HEK293 (cell line): ENCODE measurements at regions not wholly inside any gene's neighbourhood (a gene's known extent, or its start where the extent isn't known, plus 50 kb on each side); places are given as distances from the start of the nearest gene placed in this dataset.

ENCODE experiments used
- CTCF ChIA-PET: fragments of 350-600 bp; formaldehyde crosslinking; extraction: SDS; loops from one replicate; lab custom pipeline; 2021; ENCODE audit warnings: antibody characterized with exemption; lab: Yijun Ruan, JAX
- POLR2A ChIA-PET: fragments of 300-600 bp; formaldehyde crosslinking; extraction: SDS; loops from one replicate; lab custom pipeline; 2020; ENCODE audit warnings: antibody characterized with exemption, inconsistent platforms; lab: Yijun Ruan, JAX
- H3K27ac ChIP-seq: fragments of 200-500 bp; sonication (Bioruptor generic); 2 replicates; pipeline ENCODE4 v1.5.1; 2014; ENCODE audit warnings: low read depth, low read length, control low read depth, inconsistent platforms; ENCODE audit errors: extremely low read depth
- H3K36me3 ChIP-seq, 2 experiments: fragments of 200-500 bp in 1 of 2; sonication (Bioruptor generic) in 1 of 2; 1 replicate in 1 of 2; 2 replicates in 1 of 2; pipeline ENCODE4 v1.5.1; 2014 to 2017; ENCODE audit warnings: inconsistent platforms in 2 of 2, low read length in 2 of 2; ENCODE audit not compliant: control insufficient read depth in 2 of 2, insufficient read depth in 1 of 2
- H3K4me1 ChIP-seq: fragments of 200-500 bp; sonication (Bioruptor generic); 2 replicates; pipeline ENCODE4 v1.5.1; 2014; ENCODE audit warnings: mild to moderate bottlenecking, low read length, inconsistent platforms; ENCODE audit not compliant: control insufficient read depth, insufficient read depth
- H3K4me3 ChIP-seq: 2 replicates; pipeline ENCODE4 v1.5.1; 2011; ENCODE audit warnings: low read depth, mild to moderate bottlenecking, control low read depth, low read length, moderate library complexity
- H3K9me3 ChIP-seq: fragments of 200-500 bp; sonication (Bioruptor generic); 2 replicates; pipeline ENCODE4 v1.5.1; 2014; ENCODE audit warnings: low read depth, low read length, inconsistent platforms; ENCODE audit not compliant: control insufficient read depth, insufficient read depth
- BCL11A ChIP-seq: fragments of 450-650 bp; formaldehyde crosslinking; IDR thresholded peaks from 2 replicates; pipeline ENCODE4 v1.5.1; 2016; ENCODE audit warnings: low read depth, missing biosample characterization, missing genetic modification characterization
- FEZF1 ChIP-seq: fragments of 450-650 bp; formaldehyde crosslinking; IDR thresholded peaks from 2 replicates; pipeline ENCODE4 v1.5.1; 2016; ENCODE audit warnings: missing biosample characterization, missing genetic modification characterization
- KLF17 ChIP-seq: fragments of 450-650 bp; formaldehyde crosslinking; IDR thresholded peaks from 2 replicates; pipeline ENCODE4 v1.5.1; 2016; ENCODE audit warnings: missing biosample characterization, missing genetic modification characterization
- KLF8 ChIP-seq: fragments of 450-650 bp; formaldehyde crosslinking; IDR thresholded peaks from 2 replicates; pipeline ENCODE4 v1.5.1; 2016; ENCODE audit warnings: missing biosample characterization, missing genetic modification characterization
- PRDM1 ChIP-seq: fragments of 450-650 bp; formaldehyde crosslinking; IDR thresholded peaks from 2 replicates; pipeline ENCODE4; 2016; ENCODE audit warnings: missing biosample characterization, missing genetic modification characterization
- PRDM10 ChIP-seq: fragments of 450-650 bp; formaldehyde crosslinking; IDR thresholded peaks from 2 replicates; pipeline ENCODE4 v1.5.1; 2016; ENCODE audit warnings: missing biosample characterization, missing genetic modification characterization
- PRDM6 ChIP-seq: fragments of 450-650 bp; formaldehyde crosslinking; IDR thresholded peaks from 2 replicates; pipeline ENCODE4 v1.5.1; 2017; ENCODE audit warnings: missing biosample characterization, missing genetic modification characterization
- SETDB1 ChIP-seq: IDR thresholded peaks from one replicate; pipeline ENCODE4 v1.6.1; 2017; ENCODE audit warnings: mild to moderate bottlenecking, low read length, moderate library complexity, mixed read lengths; ENCODE audit not compliant: insufficient read length
- SP3 ChIP-seq: fragments of 450-650 bp; formaldehyde crosslinking; IDR thresholded peaks from 2 replicates; pipeline ENCODE4 v1.5.1; 2016; ENCODE audit warnings: missing biosample characterization, missing genetic modification characterization
- SP7 ChIP-seq: fragments of 450-650 bp; formaldehyde crosslinking; IDR thresholded peaks from 2 replicates; pipeline ENCODE4 v1.5.1; 2016; ENCODE audit warnings: missing biosample characterization, missing genetic modification characterization
- ZBTB26 ChIP-seq: fragments of 450-650 bp; formaldehyde crosslinking; optimal IDR thresholded peaks from 2 replicates; pipeline ENCODE3; 2016; ENCODE audit warnings: missing biosample characterization, mild to moderate bottlenecking, missing genetic modification characterization
- ZFP37 ChIP-seq: fragments of 450-650 bp; formaldehyde crosslinking; IDR thresholded peaks from 2 replicates; pipeline ENCODE4 v1.5.1; 2016; ENCODE audit warnings: missing biosample characterization, missing genetic modification characterization
- ZFP69B ChIP-seq: fragments of 450-650 bp; formaldehyde crosslinking; IDR thresholded peaks from 2 replicates; pipeline ENCODE4 v1.5.1; 2016; ENCODE audit warnings: missing biosample characterization, missing genetic modification characterization
- ZNF16 ChIP-seq: fragments of 450-650 bp; formaldehyde crosslinking; IDR thresholded peaks from 2 replicates; pipeline ENCODE4 v1.5.1; 2016; ENCODE audit warnings: low read depth, missing biosample characterization, missing genetic modification characterization
- ZNF211 ChIP-seq: fragments of 450-650 bp; formaldehyde crosslinking; IDR thresholded peaks from 2 replicates; pipeline ENCODE4 v1.5.1; 2016; ENCODE audit warnings: low read depth, missing biosample characterization, missing genetic modification characterization
- ZNF24 ChIP-seq: fragments of 450-650 bp; formaldehyde crosslinking; IDR thresholded peaks from 2 replicates; pipeline ENCODE4 v1.5.1; 2016; ENCODE audit warnings: missing biosample characterization, missing genetic modification characterization
- ZNF292 ChIP-seq: fragments of 450-650 bp; formaldehyde crosslinking; IDR thresholded peaks from 2 replicates; pipeline ENCODE4 v1.5.1; 2016; ENCODE audit warnings: low read depth, missing biosample characterization, missing genetic modification characterization, borderline replicate concordance
- ZNF302 ChIP-seq: fragments of 450-650 bp; formaldehyde crosslinking; IDR thresholded peaks from 2 replicates; pipeline ENCODE4 v1.5.1; 2016; ENCODE audit warnings: missing biosample characterization, missing genetic modification characterization, low read depth
- ZNF354C ChIP-seq: fragments of 450-650 bp; formaldehyde crosslinking; IDR thresholded peaks from 2 replicates; pipeline ENCODE4 v1.5.1; 2016; ENCODE audit warnings: missing biosample characterization, missing genetic modification characterization, low read depth, borderline replicate concordance
- ZNF404 ChIP-seq: fragments of 450-650 bp; formaldehyde crosslinking; IDR thresholded peaks from 2 replicates; pipeline ENCODE4 v1.5.1; 2017; ENCODE audit warnings: missing biosample characterization, missing genetic modification characterization
- ZNF645 ChIP-seq: fragments of 450-650 bp; formaldehyde crosslinking; IDR thresholded peaks from 2 replicates; pipeline ENCODE4; 2016; ENCODE audit warnings: missing biosample characterization, missing genetic modification characterization
- ZNF664 ChIP-seq: fragments of 450-650 bp; formaldehyde crosslinking; IDR thresholded peaks from 2 replicates; pipeline ENCODE4 v1.5.1; 2016; ENCODE audit warnings: missing biosample characterization, missing genetic modification characterization
- ZNF704 ChIP-seq: fragments of 450-650 bp; formaldehyde crosslinking; IDR thresholded peaks from 2 replicates; pipeline ENCODE4 v1.5.1; 2016; ENCODE audit warnings: missing biosample characterization, missing genetic modification characterization
- ZNF76 ChIP-seq: fragments of 450-650 bp; formaldehyde crosslinking; IDR thresholded peaks from 2 replicates; pipeline ENCODE4; 2016; ENCODE audit warnings: low read depth, missing biosample characterization, missing genetic modification characterization, borderline replicate concordance
- ZNF785 ChIP-seq: fragments of 450-650 bp; formaldehyde crosslinking; IDR thresholded peaks from 2 replicates; pipeline ENCODE4 v1.5.1; 2016; ENCODE audit warnings: missing biosample characterization, missing genetic modification characterization

GRCh38 chr10:131420867-131421266, 109.3 kb upstream of the TCERG1L start:
- no peak for TF ChIP-seq PRDM10 (tag by site-specific recombination)
- no peak for TF ChIP-seq PRDM6
- no peak for TF ChIP-seq ZNF211
- TF ChIP-seq KLF17 (tag by site-specific recombination), result no peak
- no peak for TF ChIP-seq ZNF302 (tag by site-specific recombination)
- TF ChIP-seq BCL11A (tag by site-specific recombination), result no peak
- no peak for TF ChIP-seq KLF8 (tag by site-specific recombination)
- TF ChIP-seq ZFP37, result no peak
- TF ChIP-seq ZFP69B (tag by site-specific recombination), result no peak
- no peak for TF ChIP-seq ZNF704 (tag by site-specific recombination)
- TF ChIP-seq ZNF16 (tag by site-specific recombination), result no peak
- TF ChIP-seq ZNF664 (tag by site-specific recombination), result no peak
- TF ChIP-seq SETDB1, result no peak
- no peak for TF ChIP-seq ZBTB26
- no peak for TF ChIP-seq FEZF1
- TF ChIP-seq SP7 (tag by site-specific recombination), result no peak
- TF ChIP-seq ZNF404 (tag by site-specific recombination), result no peak
- no peak for TF ChIP-seq ZNF24
- ChIA-PET POLR2A (no interaction called here), CTCF (no interaction called here)

GRCh38 chr10:131421381-131421780, 109.9 kb upstream of the TCERG1L start:
- Histone ChIP-seq H3K36me3 (no peaks in the 10 kb centered on the region), H3K4me1 (no peaks in the 10 kb centered on the region), H3K27ac (no peak overlapping the region), H3K4me3 (no peak overlapping the region), H3K9me3 (no peaks in the 10 kb centered on the region)
- CTCF ChIA-PET, result no interaction called here
- POLR2A ChIA-PET, result no interaction called here
- TF ChIP-seq PRDM1 (tag by site-specific recombination) (no peak), SP3 (no peak), ZNF76 (no peak), ZNF24 (no peak), ZNF645 (tag by site-specific recombination) (no peak), ZNF354C (tag by site-specific recombination) (no peak), ZNF785 (tag by site-specific recombination) (no peak), ZNF292 (tag by site-specific recombination) (no peak)

More at GRCh38 chr10:131420867-131421266, 109.3 kb upstream of the TCERG1L start:
- H3K9me3 ChIP-seq, result no peaks in the 10 kb centered on the region
- no peaks in the 10 kb centered on the region for H3K4me1 ChIP-seq
- no peaks in the 10 kb centered on the region for H3K36me3 ChIP-seq
- H3K27ac ChIP-seq, result no peak overlapping the region
- no peak overlapping the region for H3K4me3 ChIP-seq
